HG03103 (cell line): ENCODE measurements at regions not wholly inside any gene's neighbourhood (a gene's known extent, or its start where the extent isn't known, plus 50 kb on each side); places are given as distances from the start of the nearest gene placed in this dataset.

ENCODE experiments used
- ATAC-seq: cut with Tn5 transposase; IDR thresholded peaks from one replicate; pipeline ENCODE4 v1.9.1; 2021; ENCODE audit warnings: low read depth; ENCODE audit not compliant: unreplicated experiment

GRCh38 chr2:75288760-75289159, 89.4 kb upstream of the TACR1 start:
- no peak for ATAC-seq

GRCh38 chr2:75287624-75288316, 88.5 kb upstream of the TACR1 start:
- no peak for ATAC-seq

- no peak for ATAC-seq
Observed at GRCh38 chr2:75284345-75284744, 85.0 kb upstream of the TACR1 start.

DNA sequence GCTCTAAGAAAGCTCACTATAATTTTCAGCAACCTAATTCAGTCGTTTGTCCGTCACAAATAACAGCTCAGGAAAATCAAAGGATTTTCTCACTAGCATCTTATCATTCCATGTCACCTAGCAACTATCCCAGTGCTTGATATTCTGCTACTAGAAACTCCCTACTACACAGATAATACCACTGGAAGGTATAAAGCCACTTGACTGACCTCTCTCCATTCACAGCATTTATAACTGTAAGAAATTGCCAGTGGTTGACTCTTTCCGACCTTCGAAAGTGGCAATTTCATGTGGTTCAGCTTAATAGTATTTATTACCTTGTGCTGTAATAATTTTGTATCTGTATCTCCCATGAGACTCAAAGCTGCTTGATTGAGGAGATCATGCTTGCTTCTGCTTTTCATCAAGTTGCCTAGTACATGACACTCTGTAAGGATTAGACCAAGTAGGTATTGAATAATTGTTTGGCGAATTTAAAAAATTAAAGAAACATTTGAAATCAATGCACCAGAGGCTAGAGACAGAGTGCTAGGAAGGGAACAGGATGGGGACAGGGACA, 79.6 kb upstream of the TACR1 start:
- no peak for ATAC-seq

DNA sequence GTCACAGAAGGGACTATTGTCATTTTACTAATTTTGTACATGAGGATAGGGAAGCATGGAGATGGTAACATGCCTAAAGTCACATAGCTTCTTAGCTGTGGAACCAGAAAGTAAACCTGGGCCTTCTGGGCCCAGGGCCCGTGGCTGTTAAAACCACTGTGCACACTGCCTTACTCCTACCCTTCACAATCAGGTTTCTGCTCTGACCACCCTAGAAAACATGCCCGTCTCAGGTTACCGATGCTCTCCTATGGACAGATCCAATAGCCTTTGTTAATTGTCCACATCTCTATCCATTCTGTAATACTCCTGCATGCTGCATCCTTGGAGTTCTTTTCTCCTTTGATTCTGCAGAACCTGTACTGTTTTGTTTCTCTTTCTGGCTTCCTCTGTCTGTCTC, 79.0 kb upstream of the TACR1 start:
- ATAC-seq = no peak

DNA sequence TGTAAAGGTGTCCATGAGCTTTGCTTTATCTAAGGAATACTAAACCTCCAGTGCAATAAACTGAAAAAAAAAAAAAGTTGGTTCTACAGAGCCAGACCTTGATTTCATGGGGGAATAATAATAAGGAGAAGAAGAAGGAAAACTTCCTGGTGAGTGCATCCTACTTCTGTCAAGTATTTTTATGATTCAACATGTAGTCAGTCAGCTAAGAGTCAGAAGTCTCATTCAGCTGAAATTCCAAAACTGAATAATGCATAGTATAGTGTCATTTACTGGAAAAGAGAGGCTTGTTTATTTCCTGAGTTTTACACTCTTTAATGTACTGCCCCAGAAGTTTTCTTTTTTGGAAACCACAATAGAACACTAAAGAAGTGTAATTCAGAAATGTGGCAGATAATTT, 77.8 kb upstream of the TACR1 start:
- no peak for ATAC-seq

GRCh38 chr2:75276093-75277029, 77.0 kb upstream of the TACR1 start:
- no peak for ATAC-seq

- no peak for ATAC-seq
Observed at GRCh38 chr2:75274936-75275335, 75.6 kb upstream of the TACR1 start.

DNA sequence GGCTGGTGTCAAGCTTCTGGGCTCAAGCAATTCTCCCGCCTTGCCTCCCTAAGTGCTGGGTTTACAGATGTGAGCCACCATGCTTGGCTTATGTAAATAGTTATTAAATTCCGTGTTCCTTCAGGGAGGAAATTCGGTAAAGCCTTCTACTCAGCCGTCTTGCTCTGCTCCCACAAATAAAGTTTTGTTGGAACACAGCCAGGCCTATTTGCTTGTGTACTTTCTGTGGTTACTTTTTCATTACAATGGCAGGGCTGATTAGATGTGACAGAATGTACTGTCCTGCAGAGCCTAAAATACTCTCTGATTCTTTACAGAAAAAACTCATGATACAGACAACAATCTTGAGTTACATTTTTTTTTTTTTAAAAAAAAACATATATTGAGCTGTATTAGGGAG, 68.8 kb upstream of the TACR1 start:
- no peak for ATAC-seq

DNA sequence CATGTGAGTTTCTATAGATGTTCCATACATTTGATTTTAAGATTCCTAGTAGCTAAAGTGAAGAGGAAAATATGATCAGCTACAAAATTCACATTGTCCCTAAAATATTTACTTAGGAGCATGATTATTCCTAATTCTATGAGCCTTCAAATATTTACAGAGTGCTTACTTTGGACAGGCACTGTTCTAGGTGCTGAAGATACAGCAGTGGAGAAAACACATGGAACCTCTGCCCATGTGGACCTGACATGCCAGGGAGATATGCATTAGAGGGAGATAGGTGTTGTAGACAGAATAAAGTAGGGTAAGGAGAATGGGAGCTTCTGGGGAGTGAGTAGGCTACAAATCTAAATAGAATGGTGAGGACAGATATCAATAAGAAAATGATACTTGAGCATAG, 62.6 kb upstream of the TACR1 start:
- ATAC-seq = no peak

GRCh38 chr2:75260946-75261345, 61.6 kb upstream of the TACR1 start:
- no peak for ATAC-seq

DNA sequence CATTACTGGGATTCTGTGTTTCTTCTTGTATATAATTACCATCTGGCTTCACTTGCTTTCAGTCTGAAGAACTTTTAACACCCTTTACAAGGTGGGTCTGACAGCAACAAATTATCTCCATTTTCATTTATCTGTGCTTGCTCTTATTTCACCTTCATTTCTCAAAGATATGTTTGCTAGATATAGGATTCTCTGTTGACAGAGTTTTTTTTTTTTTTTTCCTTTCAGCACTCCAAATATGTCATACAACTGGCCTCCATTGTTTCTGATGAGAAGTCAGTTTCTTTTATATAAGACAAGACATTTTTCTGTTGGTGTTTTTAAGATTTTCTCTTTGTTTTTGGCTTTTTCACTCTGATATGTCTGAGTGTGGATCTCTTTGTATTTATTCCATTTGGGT, 59.3 kb upstream of the TACR1 start:
- ATAC-seq = no peak

DNA sequence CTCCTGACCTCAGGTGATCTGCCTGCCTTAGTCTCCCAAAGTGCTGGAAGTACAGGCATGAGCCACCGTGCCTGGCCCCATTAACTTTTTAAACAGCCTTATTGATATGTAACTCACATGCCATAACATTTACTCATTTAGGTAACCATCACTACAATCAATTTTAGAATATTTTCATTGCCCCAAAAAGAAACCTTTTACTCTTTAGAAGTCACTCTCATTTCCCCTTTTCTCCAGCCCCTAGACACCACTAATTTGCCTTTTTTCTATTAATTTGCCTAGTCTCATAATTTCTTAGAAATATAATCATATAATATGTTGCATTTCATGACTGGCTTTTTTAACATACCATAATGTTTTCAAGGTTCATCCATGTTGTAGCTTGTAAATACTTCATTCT, 57.2 kb upstream of the TACR1 start:
- ATAC-seq = no peak

- ATAC-seq = no peak
Observed at GRCh38 chr2:75253526-75253925, 54.2 kb upstream of the TACR1 start.

DNA sequence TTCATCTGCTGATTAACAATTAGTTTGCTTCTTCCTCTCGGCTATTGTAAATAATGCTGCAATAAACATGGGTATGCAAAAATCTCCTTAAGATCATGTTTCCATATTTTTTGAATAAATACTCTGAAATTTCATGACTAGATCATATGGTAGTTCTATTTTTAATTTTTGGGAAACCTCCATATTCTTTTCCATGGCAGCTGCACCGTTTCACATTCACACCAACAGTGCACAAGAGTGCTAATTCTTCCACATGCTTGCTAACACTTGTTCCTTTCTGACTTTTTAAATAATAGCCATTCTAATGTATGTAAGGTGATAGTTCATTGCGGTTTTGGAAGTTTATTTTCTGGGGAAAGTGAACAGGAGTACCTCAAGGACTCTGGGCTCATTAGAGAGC, 52.6 kb upstream of the TACR1 start:
- no peak for ATAC-seq
